DOHH2 (cell line): ENCODE measurements at regions not wholly inside any gene's neighbourhood (a gene's known extent, or its start where the extent isn't known, plus 50 kb on each side); places are given as distances from the start of the nearest gene placed in this dataset.

Experiments
- CTCF ChIP-seq: fragments of 200-600 bp; sonication (generic); IDR thresholded peaks from one replicate; pipeline ENCODE4 v1.5.1; 2014; ENCODE audit warnings: antibody characterized with exemption, mild to moderate bottlenecking, low read depth, low read length; ENCODE audit not compliant: poor library complexity, severe bottlenecking
- EZH2phosphoT487 ChIP-seq: fragments of 200-600 bp; sonication (generic); IDR thresholded peaks from 2 replicates; pipeline ENCODE4 v1.6.1; 2017; ENCODE audit warnings: borderline replicate concordance, mild to moderate bottlenecking, antibody characterized with exemption, low read length, moderate library complexity, mixed read lengths

GRCh38 chr7:152909683-152910544 lies 150.4 kb downstream of the ACTR3B start:
- no peak for TF ChIP-seq CTCF
- no peak for TF ChIP-seq EZH2phosphoT487
